Renal cortical epithelial cell (primary cell): ENCODE measurements at regions not wholly inside any gene's neighbourhood (a gene's known extent, or its start where the extent isn't known, plus 50 kb on each side); places are given as distances from the start of the nearest gene placed in this dataset.
"Not testable (repeated sequence)": the region's sequence is repeated elsewhere in the genome, so short reads cannot be mapped to it uniquely, and the experiment has no call there.

ENCODE experiments used
- DNase-seq: peaks from one replicate; pipeline ENCODE4 v3.0.0-alpha.2; 2011; ENCODE audit warnings: low read depth

GRCh38 chr2:58447586-58447985 is 206.5 kb upstream of the FANCL start:
- no peak for DNase-seq

GRCh38 chr2:58441643-58442042 is 200.5 kb upstream of the FANCL start:
- no peak for DNase-seq

DNA sequence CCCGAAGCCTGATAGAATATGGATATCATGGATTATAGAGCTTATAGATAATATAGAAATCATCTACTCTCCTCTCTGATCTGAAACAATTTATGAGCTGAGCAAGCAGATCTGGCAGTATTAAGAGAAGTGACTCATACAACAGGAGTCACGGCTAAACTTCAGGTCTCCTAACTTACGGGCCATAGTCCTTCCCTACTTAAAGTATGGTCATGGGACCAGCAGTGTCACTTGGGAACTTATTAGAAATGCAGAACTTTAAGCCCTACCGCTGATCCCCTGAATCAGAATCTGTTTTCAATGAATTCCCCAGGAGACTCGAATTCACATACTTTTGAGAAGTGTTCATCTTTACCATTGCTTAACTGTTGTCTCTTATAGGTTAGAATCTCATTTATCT is 195.7 kb upstream of the FANCL start:
- DNase-seq: peak; percentile 21

GRCh38 chr2:58435246-58435645 is 194.1 kb upstream of the FANCL start:
- no peak for DNase-seq

GRCh38 chr2:58434692-58435091 is 193.6 kb upstream of the FANCL start:
- no peak for DNase-seq

GRCh38 chr2:58432491-58433170 is 191.5 kb upstream of the FANCL start:
- peak; percentile 54 for DNase-seq

- DNase-seq: peak; percentile 43
Measured at GRCh38 chr2:58429014-58429875, 188.1 kb upstream of the FANCL start.

DNA sequence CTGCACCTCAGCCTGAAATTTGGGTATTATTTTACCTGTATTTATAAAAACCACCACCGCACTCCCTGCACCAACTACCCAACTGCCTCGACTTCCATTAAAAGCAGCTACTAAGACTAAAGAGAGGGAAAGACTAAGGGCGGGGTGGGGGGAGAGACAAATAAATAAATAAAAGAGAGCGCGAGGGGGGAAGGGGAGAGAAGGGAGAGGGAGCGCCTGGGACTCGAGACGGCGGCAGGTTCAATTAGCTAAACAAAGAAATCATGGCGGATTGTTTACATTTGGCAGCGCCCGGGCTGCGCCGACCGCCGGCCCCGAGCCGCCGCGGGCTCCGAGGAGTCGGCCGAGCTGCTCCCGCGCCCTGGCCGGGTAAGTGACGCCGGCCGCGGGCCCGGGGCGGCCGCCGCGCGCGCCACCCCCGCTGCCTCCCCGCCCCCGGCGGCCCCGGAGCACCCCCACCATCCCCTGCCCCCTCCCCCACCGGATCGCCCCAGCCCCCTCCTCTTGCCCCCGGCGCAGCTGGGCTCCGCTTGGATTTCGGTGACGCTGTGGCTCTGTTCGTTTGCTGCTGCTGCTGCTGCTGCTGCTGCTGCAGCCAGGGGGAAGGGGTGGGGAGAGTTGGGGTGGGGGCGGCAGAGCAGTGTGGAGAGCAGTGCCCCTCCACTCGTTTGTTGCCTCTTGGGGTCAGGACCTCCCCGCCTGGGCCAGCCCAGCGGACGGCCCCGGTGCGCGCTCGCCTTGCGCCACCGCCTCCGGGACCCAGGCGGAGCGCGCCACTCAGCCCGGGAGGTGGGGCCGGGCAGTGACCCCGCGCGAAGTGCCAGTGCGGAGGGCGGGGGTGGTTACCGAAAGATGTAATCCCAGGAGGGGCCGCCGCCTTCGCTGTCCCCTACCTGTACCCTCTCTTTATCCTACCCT is 187.2 kb upstream of the FANCL start:
- no peak for DNase-seq

DNA sequence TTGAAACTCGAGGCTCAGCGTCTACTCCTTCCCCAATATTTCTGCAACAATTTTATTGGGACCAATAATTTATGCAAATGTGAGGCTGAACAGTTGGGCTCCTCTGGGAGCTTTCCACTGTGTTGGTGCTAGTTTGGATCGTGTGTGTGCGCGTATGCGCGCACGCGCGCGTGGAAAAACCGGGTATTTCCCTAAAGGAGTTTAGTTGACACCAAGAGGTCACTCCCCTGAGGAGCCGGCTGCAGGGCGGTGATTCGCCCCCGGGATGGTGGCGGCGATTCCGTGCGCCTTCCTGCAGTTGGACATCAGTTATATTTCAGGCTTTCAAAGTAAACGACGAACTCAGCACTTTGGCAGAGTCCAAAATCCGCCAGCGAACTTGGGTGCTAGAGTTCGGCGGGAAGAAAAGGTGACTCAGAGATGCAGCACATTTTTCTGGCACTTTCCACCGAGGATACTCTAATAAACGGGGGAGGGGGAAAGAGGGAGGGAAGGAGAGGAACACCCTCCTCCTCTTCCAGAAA is 186.5 kb upstream of the FANCL start:
- DNase-seq: peak; percentile 20

GRCh38 chr2:58425368-58425767 is 184.2 kb upstream of the FANCL start:
- DNase-seq: no peak

- DNase-seq: no peak
Measured at GRCh38 chr2:58419983-58420382, 178.9 kb upstream of the FANCL start.

DNA sequence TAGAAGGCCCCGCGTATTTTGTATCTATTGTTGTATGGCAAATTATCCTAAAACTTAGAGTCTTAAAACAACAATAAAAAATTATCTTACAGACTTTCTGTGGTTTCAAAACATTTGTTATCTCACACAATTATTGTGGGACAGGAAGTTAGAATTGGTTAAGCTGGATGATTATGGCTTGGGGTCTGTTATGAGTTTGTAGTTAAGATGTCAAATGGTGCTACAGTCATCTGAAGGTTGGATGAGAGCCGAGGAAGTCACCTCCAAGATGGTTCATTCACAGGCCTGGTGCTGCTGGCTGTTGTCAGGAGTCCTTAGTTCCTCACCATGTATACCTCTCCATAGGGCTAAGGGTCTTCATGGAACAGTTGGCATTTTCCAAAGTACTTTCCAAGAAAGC is 175.6 kb upstream of the FANCL start:
- DNase-seq: no peak

- DNase-seq: no peak
Measured at GRCh38 chr2:58414506-58414905, 173.4 kb upstream of the FANCL start.

- DNase-seq: no peak
Measured at GRCh38 chr2:58410549-58410948, 169.4 kb upstream of the FANCL start.

GRCh38 chr2:58407487-58407886 is 166.4 kb upstream of the FANCL start:
- DNase-seq: no peak

- no peak for DNase-seq
Measured at GRCh38 chr2:58405341-58405740, 164.2 kb upstream of the FANCL start.

DNA sequence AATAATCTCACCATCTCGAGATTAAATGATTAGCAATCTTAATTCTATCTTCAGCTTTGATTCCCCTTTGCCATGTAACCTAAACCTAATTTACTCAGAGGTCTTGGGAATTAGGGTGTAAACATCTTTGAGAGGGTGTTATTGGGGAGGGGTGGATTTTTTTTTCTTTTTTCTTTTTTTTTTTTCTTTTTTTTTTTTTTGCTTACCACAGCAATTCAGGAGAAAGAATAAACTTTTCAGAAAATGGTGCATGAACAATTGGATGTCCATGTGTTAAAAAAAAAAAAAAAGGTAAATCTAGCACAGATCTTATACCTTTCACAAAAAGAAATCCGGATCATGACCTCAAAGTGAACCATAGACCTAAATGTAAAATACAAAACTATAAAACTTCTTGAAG is 160.8 kb upstream of the FANCL start:
- no peak for DNase-seq

DNA sequence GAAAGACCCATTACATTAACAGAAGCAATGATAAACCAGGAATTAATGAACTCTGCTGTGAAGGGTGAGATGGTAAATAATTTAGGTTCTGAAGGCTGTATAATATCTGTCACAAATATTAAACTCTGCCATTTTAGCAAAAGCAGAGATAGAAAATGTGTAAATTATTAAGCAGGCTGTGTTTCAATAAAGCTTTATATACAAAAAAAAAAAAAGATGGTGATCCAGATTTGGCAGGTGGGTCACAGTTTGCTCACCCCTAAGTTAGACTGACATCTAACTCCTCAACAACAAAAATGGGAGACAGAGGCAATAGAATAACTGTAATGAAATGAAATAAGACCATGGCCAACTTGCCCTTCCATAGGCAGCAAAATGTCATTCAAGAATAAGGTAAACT is 157.3 kb upstream of the FANCL start:
- DNase-seq: no peak

GRCh38 chr2:58387701-58388100 is 146.6 kb upstream of the FANCL start:
- peak; percentile 2 for DNase-seq

DNA sequence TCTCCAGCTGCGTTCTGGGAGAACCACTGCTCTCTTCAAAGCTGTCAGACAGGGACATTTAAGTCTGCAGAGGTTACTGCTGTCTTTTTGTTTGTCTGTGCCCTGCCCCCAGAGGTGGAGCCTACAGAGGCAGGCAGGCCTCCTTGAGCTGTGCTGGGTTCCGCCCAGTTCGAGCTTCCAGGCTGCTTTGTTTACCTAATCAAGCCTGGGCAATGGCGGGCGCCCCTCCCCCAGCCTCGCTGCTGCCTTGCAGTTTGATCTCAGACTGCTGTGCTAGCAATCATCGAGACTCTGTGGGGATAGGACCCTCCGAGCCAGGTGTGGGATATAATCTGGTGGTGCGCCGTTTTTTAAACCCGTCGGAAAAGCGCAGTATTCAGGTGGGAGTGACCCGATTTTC is 145.8 kb upstream of the FANCL start:
- DNase-seq: not testable (repeated sequence)

DNA sequence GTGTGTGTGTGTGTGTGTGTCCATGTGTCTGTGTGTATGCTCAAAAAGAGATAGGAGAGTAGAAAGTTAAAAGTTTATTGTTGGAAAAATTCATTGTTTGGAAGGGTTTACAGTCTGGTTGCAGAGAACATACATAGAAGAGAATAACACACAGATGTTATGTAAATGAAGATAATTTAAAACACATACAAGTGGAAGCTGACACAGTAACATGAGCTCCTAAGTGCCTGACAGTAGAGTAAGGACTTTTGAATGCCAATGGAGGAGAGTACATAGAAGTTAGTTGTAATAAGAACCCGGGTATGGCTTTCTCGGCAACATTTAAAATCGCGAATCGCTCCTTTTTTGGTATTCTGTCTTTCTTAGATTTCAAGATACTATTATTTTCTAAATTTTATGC is 137.0 kb upstream of the FANCL start:
- DNase-seq: no peak

GRCh38 chr2:58377181-58377580 is 136.1 kb upstream of the FANCL start:
- DNase-seq: no peak
